ENCODE measurements at regions not wholly inside any gene's neighbourhood (a gene's known extent, or its start where the extent isn't known, plus 50 kb on each side); places are given as distances from the start of the nearest gene placed in this dataset.
"Not testable (repeated sequence)": the region's sequence is repeated elsewhere in the genome, so short reads cannot be mapped to it uniquely, and the experiment has no call there.

GRCh38 chr5:130578354-130578753, 586.7 kb downstream of the HINT1 start:
- no peak for DNase-seq (ENCODE audit: low spot score)

GRCh38 chr5:130571076-130571475, 594.0 kb downstream of the HINT1 start:
- no peak for DNase-seq (ENCODE audit: low spot score)

- no peak for DNase-seq (ENCODE audit: low spot score)
Measured at GRCh38 chr5:130568791-130569190, 596.3 kb downstream of the HINT1 start.

- DNase-seq (ENCODE audit: low spot score): no peak
Measured at GRCh38 chr5:130555429-130555828, 609.6 kb downstream of the HINT1 start.

GRCh38 chr5:130550562-130550928, 614.5 kb downstream of the HINT1 start:
- no peak for DNase-seq (ENCODE audit: low spot score)

GRCh38 chr5:130549884-130550561, 615.0 kb downstream of the HINT1 start:
- no peak for DNase-seq (ENCODE audit: low spot score)

- DNase-seq (ENCODE audit: low spot score): no peak
Measured at GRCh38 chr5:130546211-130546610, 618.8 kb downstream of the HINT1 start.

- DNase-seq (ENCODE audit: low spot score): no peak
Measured at GRCh38 chr5:130545291-130545690, 619.8 kb downstream of the HINT1 start.

- DNase-seq (ENCODE audit: low spot score): no peak
Measured at GRCh38 chr5:130541617-130542221, 623.3 kb downstream of the HINT1 start.

- DNase-seq (ENCODE audit: low spot score): no peak
Measured at GRCh38 chr5:130536691-130537090, 628.4 kb downstream of the HINT1 start.

GRCh38 chr5:130532786-130533185, 628.5 kb downstream of the CHSY3 start:
- no peak for DNase-seq (ENCODE audit: low spot score)

GRCh38 chr5:130529511-130530485, 625.5 kb downstream of the CHSY3 start:
- no peak for DNase-seq (ENCODE audit: low spot score)

GRCh38 chr5:130529111-130529510, 624.8 kb downstream of the CHSY3 start:
- no peak for DNase-seq (ENCODE audit: low spot score)

- DNase-seq (ENCODE audit: low spot score): no peak
Measured at GRCh38 chr5:130528474-130528873, 624.2 kb downstream of the CHSY3 start.

- DNase-seq (ENCODE audit: low spot score): no peak
Measured at GRCh38 chr5:130526708-130527107, 622.4 kb downstream of the CHSY3 start.

GRCh38 chr5:130520211-130520610, 615.9 kb downstream of the CHSY3 start:
- DNase-seq (ENCODE audit: low spot score): no peak

GRCh38 chr5:130514984-130515690, 610.9 kb downstream of the CHSY3 start:
- no peak for DNase-seq (ENCODE audit: low spot score)

GRCh38 chr5:130502702-130503101, 598.4 kb downstream of the CHSY3 start:
- no peak for DNase-seq (ENCODE audit: low spot score)

- no peak for DNase-seq (ENCODE audit: low spot score)
Measured at GRCh38 chr5:130501151-130501865, 597.0 kb downstream of the CHSY3 start.

GRCh38 chr5:130500495-130500894, 596.2 kb downstream of the CHSY3 start:
- DNase-seq (ENCODE audit: low spot score): not testable (repeated sequence)

- no peak for DNase-seq (ENCODE audit: low spot score)
Measured at GRCh38 chr5:130496215-130496614, 592.0 kb downstream of the CHSY3 start.

GRCh38 chr5:130488252-130488651, 584.0 kb downstream of the CHSY3 start:
- no peak for DNase-seq (ENCODE audit: low spot score)
